HG02970 (cell line): ENCODE measurements at regions not wholly inside any gene's neighbourhood (a gene's known extent, or its start where the extent isn't known, plus 50 kb on each side); places are given as distances from the start of the nearest gene placed in this dataset.

Source experiments
- ATAC-seq: cut with Tn5 transposase; IDR thresholded peaks from one replicate; pipeline ENCODE4 v1.9.1; 2021; ENCODE audit warnings: mild to moderate bottlenecking, moderate library complexity, moderate number of reproducible peaks; ENCODE audit not compliant: unreplicated experiment, low FRiP score

GRCh38 chr11:70826541-70827335, 425.6 kb downstream of the SHANK2 start:
- ATAC-seq: no peak

DNA sequence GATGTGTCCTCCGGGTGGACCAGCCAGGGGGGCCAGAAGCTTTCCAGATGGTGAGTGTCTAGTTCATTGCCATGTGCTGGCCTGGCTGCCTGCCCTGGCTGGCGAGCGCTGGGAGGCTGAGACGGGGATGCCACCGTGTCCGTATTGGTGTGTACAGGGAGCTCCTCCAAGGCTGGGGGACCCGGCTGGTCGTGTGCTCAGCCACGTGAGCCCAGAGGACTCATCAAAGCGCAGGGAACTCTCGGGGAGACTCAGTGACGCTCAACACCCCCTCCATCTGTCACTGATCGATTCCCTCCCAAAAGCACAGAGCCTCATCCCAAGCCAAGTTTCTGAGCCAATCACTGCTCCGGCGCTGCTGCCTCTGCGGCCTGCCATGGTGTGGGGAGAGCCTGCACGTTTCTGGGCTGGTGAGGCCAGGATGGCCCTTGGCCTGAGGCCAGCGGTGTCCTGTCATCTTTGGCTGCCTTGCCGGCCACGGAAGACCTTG, 423.7 kb downstream of the SHANK2 start:
- ATAC-seq: no peak

DNA sequence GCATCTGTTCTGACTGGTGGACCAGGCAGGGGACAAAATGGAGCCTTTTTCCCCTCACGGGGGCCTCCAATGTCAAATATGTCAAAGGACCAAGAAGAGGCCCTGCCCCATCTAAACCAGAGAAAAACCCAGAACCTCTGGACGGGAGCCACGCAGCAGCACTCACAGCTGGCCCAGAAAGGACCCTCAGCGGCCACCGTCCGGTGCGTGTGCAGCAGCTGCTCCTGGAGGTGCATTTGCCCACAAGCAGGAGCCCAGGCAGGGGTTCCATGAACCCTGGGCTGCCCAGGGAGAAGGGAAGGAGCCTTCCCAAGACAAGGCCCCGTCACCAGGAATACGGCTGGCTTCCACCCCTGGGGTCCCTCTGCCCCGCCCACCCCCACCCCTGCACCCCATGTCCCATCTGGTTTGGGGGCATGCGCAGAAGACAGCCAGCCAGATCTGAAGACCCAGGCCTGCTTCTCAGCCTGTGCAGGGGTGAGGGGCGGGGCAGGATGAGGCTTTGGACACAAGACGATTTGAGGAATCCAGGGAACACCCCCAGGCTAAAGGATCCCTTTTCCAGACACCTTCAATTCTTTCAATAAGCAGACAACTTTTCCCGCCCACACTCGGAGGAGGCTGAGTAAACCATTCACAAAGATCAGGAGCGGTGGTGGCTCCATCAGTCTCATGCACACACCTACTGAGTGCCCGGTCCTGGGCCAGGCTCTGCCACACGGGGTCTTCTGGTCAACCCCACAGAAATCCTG, 423.1 kb downstream of the SHANK2 start:
- ATAC-seq: no peak

GRCh38 chr11:70829886-70830272, 422.5 kb downstream of the SHANK2 start:
- ATAC-seq: no peak

- ATAC-seq: no peak
These were observed 419.4 kb downstream of the SHANK2 start for GRCh38 chr11:70833011-70833410.

- no peak for ATAC-seq
These were observed 418.8 kb downstream of the SHANK2 start for GRCh38 chr11:70833554-70833953.

DNA sequence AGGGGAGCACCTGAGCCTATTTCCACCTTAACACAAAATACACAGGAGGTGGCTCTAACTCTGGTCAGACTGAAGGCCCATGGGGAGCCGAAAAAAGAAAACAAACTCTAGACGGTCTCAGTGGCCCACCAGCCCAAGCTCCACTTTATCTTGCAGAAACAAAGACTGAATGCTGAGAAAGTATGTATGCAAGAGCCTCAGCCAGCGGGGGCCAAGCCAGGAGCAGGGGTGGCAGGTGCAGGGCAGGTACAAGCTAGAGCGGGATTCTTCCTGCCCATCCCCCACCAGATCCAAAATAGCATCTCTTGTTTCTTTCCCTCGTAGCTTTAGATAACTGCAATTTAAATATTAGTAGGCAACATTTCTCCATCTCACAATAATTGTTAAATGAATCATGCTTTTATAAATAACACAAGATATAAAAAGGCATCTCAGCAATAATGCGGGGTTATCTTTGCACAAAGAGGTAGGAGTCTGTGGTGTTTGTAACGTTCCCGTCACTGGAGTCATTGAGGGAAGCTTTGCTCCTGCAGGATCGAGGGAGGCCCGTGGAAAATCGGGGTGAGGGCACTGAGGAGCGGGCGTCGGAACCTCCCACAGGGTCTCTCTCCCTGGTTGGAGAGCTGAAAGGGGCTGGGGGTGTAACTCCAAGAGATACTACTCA, 418.0 kb downstream of the SHANK2 start:
- ATAC-seq: no peak

GRCh38 chr11:70834984-70835560, 417.3 kb downstream of the SHANK2 start:
- ATAC-seq: no peak

DNA sequence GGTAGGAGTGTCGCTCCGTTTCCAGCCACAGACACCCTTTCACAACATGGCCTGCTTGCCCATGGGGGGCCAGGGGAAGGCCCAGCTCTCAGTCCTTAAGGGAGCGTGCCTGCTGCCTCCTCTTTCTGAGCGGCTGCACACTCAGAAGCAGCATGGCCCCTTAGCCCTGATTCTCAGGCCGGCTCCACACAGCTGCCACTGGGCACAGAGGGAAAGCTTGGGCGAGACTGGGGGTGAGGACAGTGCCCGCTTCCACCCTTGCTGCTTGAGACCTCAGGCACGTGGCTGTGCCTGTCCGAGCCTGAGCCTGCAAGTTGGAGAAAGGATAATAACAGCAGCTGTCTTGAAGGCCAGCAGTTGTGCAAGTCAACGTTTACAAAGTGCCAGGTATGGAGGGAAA, 416.3 kb downstream of the SHANK2 start:
- no peak for ATAC-seq

- no peak for ATAC-seq
These were observed 414.2 kb downstream of the SHANK2 start for GRCh38 chr11:70838198-70838597.

DNA sequence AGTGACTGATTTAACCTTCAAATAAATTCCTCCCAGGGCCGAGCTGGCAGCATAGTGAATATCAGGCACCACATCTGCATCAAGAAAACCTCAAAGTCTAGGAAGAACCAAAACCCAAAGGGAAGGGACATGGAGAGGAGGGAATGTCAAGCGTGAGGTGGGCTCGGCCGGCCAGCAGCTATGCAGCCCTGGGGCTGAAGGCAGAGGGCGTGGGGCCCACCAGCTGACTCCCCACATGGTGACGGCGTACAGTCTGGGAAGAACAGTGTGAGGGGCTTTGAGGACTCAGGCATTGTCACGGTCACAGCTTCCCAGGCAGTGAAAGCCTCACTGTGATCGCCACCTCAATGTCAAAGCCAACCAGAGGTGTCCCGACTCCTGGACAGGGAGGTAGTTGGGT, 412.5 kb downstream of the SHANK2 start:
- no peak for ATAC-seq

DNA sequence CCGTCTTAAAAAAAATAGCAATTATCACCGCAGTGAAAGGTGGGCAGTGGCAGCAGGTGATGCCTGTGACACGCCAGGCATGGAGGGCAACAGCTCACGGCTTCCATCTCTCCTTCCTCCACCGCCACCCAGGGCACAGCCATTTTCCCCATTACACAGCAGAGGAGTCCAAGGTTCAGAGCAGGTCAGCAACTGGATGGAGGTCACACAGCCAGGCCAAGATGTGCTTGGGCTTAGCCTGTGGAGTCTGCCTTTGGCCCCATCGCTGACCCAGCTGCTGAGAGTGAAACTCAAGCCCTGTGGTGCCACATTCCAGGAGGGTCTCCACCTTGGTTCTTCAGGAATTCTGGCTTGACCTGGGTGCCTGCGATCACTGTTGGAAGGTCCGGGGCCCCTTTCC, 411.1 kb downstream of the SHANK2 start:
- ATAC-seq: no peak

- no peak for ATAC-seq
These were observed 410.1 kb downstream of the SHANK2 start for GRCh38 chr11:70842256-70842655.

DNA sequence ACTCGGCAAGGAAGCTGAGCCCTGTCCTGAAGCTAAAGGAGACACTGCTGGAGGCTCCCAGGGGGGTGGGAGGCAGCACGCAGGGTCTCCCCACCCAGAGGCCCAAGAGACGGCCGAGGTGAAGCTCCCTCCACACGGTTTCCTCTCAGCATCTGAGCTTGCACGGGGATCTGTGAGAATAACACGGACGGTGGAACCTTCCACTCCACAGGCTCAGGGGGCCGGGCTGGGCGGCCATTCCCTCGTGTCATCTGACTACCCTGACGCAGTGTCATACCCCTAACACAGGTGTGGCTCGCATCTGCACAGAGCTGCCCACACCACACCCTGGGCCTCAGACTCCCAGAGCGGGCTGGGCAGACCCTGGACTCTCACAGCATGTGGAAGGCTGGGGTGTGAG, 409.7 kb downstream of the SHANK2 start:
- no peak for ATAC-seq

GRCh38 chr11:70843906-70844305, 408.5 kb downstream of the SHANK2 start:
- no peak for ATAC-seq

DNA sequence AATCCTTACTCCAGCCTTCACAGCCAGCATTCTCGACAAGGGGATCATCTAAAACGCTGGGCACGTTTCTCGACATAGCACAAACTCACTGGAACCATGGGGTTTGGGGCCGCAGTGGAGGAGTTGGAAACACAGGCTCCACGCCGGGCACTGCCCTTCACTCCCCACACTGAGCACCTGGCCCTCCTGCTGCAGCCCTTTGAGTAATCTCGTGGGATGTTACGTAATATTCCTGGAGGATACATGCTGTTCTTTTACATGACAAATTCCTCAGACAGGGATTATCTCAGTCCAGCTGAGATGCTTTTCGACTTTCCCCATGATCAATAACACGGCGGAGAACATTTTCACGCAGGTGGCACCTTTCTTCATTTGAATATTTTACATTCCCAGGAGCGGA, 408.0 kb downstream of the SHANK2 start:
- ATAC-seq: no peak

- ATAC-seq: no peak
These were observed 406.8 kb downstream of the SHANK2 start for GRCh38 chr11:70845591-70846041.

GRCh38 chr11:70846781-70847655, 405.4 kb downstream of the SHANK2 start:
- no peak for ATAC-seq

DNA sequence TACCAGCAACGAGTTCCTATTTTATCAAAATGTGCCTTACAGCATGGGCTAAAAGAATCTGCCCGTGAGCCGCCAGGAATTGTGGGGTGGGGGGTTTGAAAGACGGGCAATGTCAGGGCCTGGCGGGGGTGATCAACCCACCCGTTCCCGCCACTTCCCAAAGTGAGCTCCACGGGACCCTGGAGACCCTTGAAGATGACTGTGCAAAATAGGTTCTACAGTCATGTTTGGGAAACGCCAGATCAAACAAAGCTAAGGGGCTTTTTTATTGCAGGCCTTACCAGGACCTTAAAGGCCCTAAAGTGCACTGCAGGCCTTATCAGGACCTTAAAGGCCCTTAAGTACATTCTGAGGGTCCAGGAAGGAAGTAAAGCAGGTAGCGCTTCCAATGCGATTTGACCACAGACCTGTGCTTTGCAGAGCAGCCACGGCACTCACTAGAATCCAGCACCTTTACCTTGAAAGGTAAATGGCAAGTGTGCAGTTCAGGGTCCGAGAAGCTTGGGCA, 404.1 kb downstream of the SHANK2 start:
- ATAC-seq: no peak

DNA sequence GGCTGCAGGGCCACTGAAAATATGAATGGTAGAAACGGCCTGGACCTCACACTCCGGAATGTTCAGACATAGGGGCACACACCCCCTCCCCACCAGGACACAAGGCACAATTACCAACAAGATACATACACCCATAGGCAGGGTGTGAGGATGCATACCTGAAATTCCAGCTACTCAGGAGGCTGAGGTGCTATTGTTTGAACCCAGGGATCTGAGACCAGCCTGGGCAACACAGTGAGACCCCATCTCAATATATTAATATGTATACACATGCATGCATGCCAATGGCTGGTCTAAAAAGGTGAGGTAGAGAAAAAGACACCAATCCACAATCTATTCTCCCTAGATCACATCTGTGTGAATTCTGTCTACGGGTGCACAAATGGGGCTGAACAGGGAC, 403.3 kb downstream of the SHANK2 start:
- ATAC-seq: no peak
